SK-N-SH treated with all-trans-retinoic acid at 6 μM for 48 hours (cell line): ENCODE measurements at regions not wholly inside any gene's neighbourhood (a gene's known extent, or its start where the extent isn't known, plus 50 kb on each side); places are given as distances from the start of the nearest gene placed in this dataset.

Experiments
- ARNTL ChIP-seq: fragments of 450-650 bp; formaldehyde crosslinking; IDR thresholded peaks from 2 replicates; pipeline ENCODE4 v1.5.0; 2020; ENCODE audit warnings: low read depth, mild to moderate bottlenecking, moderate library complexity, borderline replicate concordance
- ZNF8 ChIP-seq: fragments of 450-650 bp; formaldehyde crosslinking; IDR thresholded peaks from 2 replicates; pipeline ENCODE4 v1.5.0; 2020; ENCODE audit warnings: mild to moderate bottlenecking, moderate library complexity
- TF ChIP-seq, protein P1 (sequence below): fragments of 250-450 bp; sonication (Bioruptor Pico); IDR thresholded peaks from 2 replicates; pipeline ENCODE4 v1.5.1; 2020; ENCODE audit warnings: low read depth, mild to moderate bottlenecking, moderate library complexity

DNA sequence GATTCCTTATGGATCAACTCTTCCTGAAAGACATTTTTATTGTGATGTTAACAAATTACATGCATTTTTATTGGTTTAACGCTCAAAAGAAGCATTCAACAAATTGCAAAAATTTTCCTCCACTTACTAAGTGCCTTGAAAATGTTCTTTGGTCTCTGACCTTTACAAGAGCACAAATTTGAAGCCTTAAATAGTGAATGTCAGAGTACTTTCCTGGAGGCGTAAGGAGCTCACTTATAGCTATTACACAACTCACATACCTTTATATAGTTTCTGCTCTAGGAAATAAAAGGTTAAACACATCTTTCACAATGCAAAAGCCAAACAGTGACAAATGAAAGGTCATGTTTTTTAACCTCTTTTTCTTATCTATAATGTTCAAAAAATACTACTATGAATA, 405.7 kb upstream of the ZNF804A start:
- TF ChIP-seq ARNTL (CRISPR knock-in tag) (no peak), ZNF8 (CRISPR knock-in tag) (no peak)
- TF ChIP-seq, protein P1, sequence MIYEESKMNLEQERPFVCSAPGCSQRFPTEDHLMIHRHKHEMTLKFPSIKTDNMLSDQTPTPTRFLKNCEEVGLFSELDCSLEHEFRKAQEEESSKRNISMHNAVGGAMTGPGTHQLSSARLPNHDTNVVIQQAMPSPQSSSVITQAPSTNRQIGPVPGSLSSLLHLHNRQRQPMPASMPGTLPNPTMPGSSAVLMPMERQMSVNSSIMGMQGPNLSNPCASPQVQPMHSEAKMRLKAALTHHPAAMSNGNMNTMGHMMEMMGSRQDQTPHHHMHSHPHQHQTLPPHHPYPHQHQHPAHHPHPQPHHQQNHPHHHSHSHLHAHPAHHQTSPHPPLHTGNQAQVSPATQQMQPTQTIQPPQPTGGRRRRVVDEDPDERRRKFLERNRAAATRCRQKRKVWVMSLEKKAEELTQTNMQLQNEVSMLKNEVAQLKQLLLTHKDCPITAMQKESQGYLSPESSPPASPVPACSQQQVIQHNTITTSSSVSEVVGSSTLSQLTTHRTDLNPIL (CRISPR knock-in tag), result no peak
